ENCODE measurements at regions not wholly inside any gene's neighbourhood (a gene's known extent, or its start where the extent isn't known, plus 50 kb on each side); places are given as distances from the start of the nearest gene placed in this dataset.

- Histone ChIP-seq H3K4me3 (ENCODE audit: low read depth in 1 of 2, low read length in 2 of 2) (no peak overlapping the region), H3K36me3 (ENCODE audit: insufficient read depth, low read length) (no peaks in the 10 kb centered on the region)
Observed at GRCh38 chr11:70503468-70504221, 105.3 kb downstream of the CTTN start.

GRCh38 chr11:70504246-70505020, 106.1 kb downstream of the CTTN start:
- Histone ChIP-seq H3K27me3 (ENCODE audit: control insufficient read depth in 1 of 2, insufficient read depth in 2 of 2, low read length in 2 of 2) (no peaks in the 10 kb centered on the region), H3K4me3 (ENCODE audit: low read depth in 1 of 2, low read length in 2 of 2) (no peak overlapping the region), H3K36me3 (ENCODE audit: insufficient read depth, low read length) (no peaks in the 10 kb centered on the region), H3K4me1 (ENCODE audit: insufficient read depth, low read length) (no peaks in the 10 kb centered on the region), H3K9ac (ENCODE audit: low read length) (no peak overlapping the region), H3K9me3 (ENCODE audit: low read length) (no peaks in the 10 kb centered on the region), H3K27ac (ENCODE audit: low read depth, low read length) (no peak overlapping the region)

More at GRCh38 chr11:70503468-70504221, 105.3 kb downstream of the CTTN start:
- H3K4me1 ChIP-seq (ENCODE audit: insufficient read depth, low read length): no peaks in the 10 kb centered on the region
- no peaks in the 10 kb centered on the region for H3K27me3 ChIP-seq (ENCODE audit: control insufficient read depth in 1 of 2, insufficient read depth in 2 of 2, low read length in 2 of 2)
- H3K9ac ChIP-seq (ENCODE audit: low read length): no peak overlapping the region
- no peak overlapping the region for H3K27ac ChIP-seq (ENCODE audit: low read depth, low read length)
- no peaks in the 10 kb centered on the region for H3K9me3 ChIP-seq (ENCODE audit: low read length)

DNA sequence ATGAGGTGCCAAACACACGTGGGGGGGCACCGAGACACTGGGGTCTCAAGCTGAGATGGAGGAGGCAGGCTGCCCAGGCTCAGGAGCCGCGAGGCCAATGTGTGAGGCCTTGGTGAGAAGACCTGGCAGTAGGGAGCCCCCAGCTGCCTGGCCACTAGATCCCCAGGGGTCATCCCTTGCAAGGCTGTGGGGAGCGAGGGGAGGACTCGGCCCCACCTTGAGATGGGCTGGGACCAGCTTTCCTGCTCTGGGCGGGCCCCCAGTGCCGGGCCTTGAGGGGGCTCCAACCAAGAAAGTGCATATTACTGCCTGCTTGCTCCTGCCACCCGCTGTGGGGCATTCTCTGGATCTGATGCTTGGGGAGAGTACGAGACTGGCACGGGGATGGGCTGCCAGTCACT, 107.0 kb downstream of the CTTN start:
- Histone ChIP-seq H3K36me3 (ENCODE audit: insufficient read depth, low read length) (no peaks in the 10 kb centered on the region), H3K4me1 (ENCODE audit: insufficient read depth, low read length) (no peaks in the 10 kb centered on the region), H3K9ac (ENCODE audit: low read length) (no peak overlapping the region)

GRCh38 chr11:70505761-70506657, 107.7 kb downstream of the CTTN start:
- Histone ChIP-seq H3K36me3 (ENCODE audit: insufficient read depth, low read length) (no peaks in the 10 kb centered on the region), H3K27me3 (ENCODE audit: control insufficient read depth in 1 of 2, insufficient read depth in 2 of 2, low read length in 2 of 2) (no peaks in the 10 kb centered on the region), H3K4me1 (ENCODE audit: insufficient read depth, low read length) (no peaks in the 10 kb centered on the region), H3K27ac (ENCODE audit: low read depth, low read length) (no peak overlapping the region), H3K4me3 (ENCODE audit: low read depth in 1 of 2, low read length in 2 of 2) (no peak overlapping the region), H3K9ac (ENCODE audit: low read length) (no peak overlapping the region), H3K9me3 (ENCODE audit: low read length) (no peaks in the 10 kb centered on the region)

More for the DNA sequence above, 107.0 kb downstream of the CTTN start:
- Histone ChIP-seq H3K27me3 (ENCODE audit: control insufficient read depth in 1 of 2, insufficient read depth in 2 of 2, low read length in 2 of 2) (no peaks in the 10 kb centered on the region), H3K9me3 (ENCODE audit: low read length) (no peaks in the 10 kb centered on the region), H3K4me3 (ENCODE audit: low read depth in 1 of 2, low read length in 2 of 2) (no peak overlapping the region), H3K27ac (ENCODE audit: low read depth, low read length) (no peak overlapping the region)

DNA sequence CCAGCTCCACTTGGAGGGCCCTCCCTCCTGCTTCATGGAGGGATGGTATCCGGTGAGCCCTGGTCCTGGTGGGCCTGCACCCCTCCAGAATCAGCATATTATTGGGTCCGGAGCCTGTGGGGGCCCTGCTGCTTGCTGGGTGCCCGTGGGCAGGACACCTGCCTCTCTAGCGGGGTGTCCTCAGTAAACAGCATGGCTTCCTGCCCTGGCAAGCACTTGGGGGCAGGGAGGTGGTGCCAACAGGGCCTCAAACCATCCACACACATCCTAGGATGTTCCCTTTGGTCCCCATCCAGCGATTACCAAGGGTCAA, 108.3 kb downstream of the CTTN start:
- Histone ChIP-seq H3K4me1 (ENCODE audit: insufficient read depth, low read length) (no peaks in the 10 kb centered on the region), H3K27me3 (ENCODE audit: control insufficient read depth in 1 of 2, insufficient read depth in 2 of 2, low read length in 2 of 2) (no peaks in the 10 kb centered on the region), H3K27ac (ENCODE audit: low read depth, low read length) (no peak overlapping the region)

DNA sequence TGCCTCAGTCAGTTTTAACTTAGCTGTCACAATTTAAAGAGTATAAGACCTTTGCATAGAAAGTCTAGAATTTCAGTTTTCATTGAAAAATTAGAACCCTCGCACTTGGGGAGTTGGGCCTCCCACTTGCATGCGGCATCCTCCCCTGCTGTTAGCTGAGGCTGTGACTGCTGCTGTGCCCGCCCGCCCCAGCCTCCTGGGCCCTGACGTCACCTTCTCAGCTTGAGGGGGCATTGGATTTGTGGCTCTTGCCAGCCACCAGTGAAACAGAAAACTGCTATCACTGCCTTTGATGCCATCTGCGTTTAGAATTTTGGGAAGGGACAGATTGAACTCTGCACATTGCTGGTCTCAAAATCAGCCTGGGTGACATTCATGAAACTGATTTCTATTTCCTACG, 108.7 kb downstream of the CTTN start:
- no peaks in the 10 kb centered on the region for H3K4me1 ChIP-seq (ENCODE audit: insufficient read depth, low read length)
- H3K4me3 ChIP-seq (ENCODE audit: low read depth in 1 of 2, low read length in 2 of 2): no peak overlapping the region
- H3K27ac ChIP-seq (ENCODE audit: low read depth, low read length): no peak overlapping the region
- H3K9ac ChIP-seq (ENCODE audit: low read length): no peak overlapping the region
- H3K9me3 ChIP-seq (ENCODE audit: low read length): no peaks in the 10 kb centered on the region
- no peaks in the 10 kb centered on the region for H3K27me3 ChIP-seq (ENCODE audit: control insufficient read depth in 1 of 2, insufficient read depth in 2 of 2, low read length in 2 of 2)
- no peaks in the 10 kb centered on the region for H3K36me3 ChIP-seq (ENCODE audit: insufficient read depth, low read length)

More for the DNA sequence above, 108.3 kb downstream of the CTTN start:
- Histone ChIP-seq H3K4me3 (ENCODE audit: low read depth in 1 of 2, low read length in 2 of 2) (no peak overlapping the region), H3K9me3 (ENCODE audit: low read length) (no peaks in the 10 kb centered on the region), H3K36me3 (ENCODE audit: insufficient read depth, low read length) (no peaks in the 10 kb centered on the region), H3K9ac (ENCODE audit: low read length) (no peak overlapping the region)

GRCh38 chr11:70507466-70508230, 109.3 kb downstream of the CTTN start:
- no peaks in the 10 kb centered on the region for H3K4me1 ChIP-seq (ENCODE audit: insufficient read depth, low read length)
- no peak overlapping the region for H3K9ac ChIP-seq (ENCODE audit: low read length)
- H3K27ac ChIP-seq (ENCODE audit: low read depth, low read length): no peak overlapping the region
- peaks cover 2% of the 10 kb centered on the region for H3K9me3 ChIP-seq (ENCODE audit: low read length)
- no peaks in the 10 kb centered on the region for H3K27me3 ChIP-seq (ENCODE audit: control insufficient read depth in 1 of 2, insufficient read depth in 2 of 2, low read length in 2 of 2)
- no peaks in the 10 kb centered on the region for H3K36me3 ChIP-seq (ENCODE audit: insufficient read depth, low read length)
- H3K4me3 ChIP-seq (ENCODE audit: low read depth in 1 of 2, low read length in 2 of 2): no peak overlapping the region

DNA sequence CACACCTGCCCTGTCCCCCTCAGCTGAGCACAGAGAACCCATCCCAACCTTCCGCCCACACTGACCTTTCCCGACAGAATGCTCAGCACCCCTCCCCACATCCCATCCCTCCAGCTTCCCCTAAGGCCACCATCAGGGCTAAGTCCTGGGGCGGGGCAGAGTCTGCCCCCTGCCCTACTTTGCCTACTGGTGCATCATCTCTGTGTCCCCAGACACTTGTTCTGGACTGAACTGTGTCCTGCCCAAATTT, 109.8 kb downstream of the CTTN start:
- no peak overlapping the region for H3K4me3 ChIP-seq (ENCODE audit: low read depth in 1 of 2, low read length in 2 of 2)
- H3K9me3 ChIP-seq (ENCODE audit: low read length): peaks cover 7% of the 10 kb centered on the region
- H3K4me1 ChIP-seq (ENCODE audit: insufficient read depth, low read length): no peaks in the 10 kb centered on the region
- no peaks in the 10 kb centered on the region for H3K36me3 ChIP-seq (ENCODE audit: insufficient read depth, low read length)
- no peak overlapping the region for H3K9ac ChIP-seq (ENCODE audit: low read length)
- H3K27ac ChIP-seq (ENCODE audit: low read depth, low read length): no peak overlapping the region
- H3K27me3 ChIP-seq (ENCODE audit: control insufficient read depth in 1 of 2, insufficient read depth in 2 of 2, low read length in 2 of 2): no peaks in the 10 kb centered on the region

- no peak overlapping the region for H3K9ac ChIP-seq (ENCODE audit: low read length)
- H3K4me3 ChIP-seq (ENCODE audit: low read depth in 1 of 2, low read length in 2 of 2): no peak overlapping the region
- H3K4me1 ChIP-seq (ENCODE audit: insufficient read depth, low read length): no peaks in the 10 kb centered on the region
- H3K27me3 ChIP-seq (ENCODE audit: control insufficient read depth in 1 of 2, insufficient read depth in 2 of 2, low read length in 2 of 2): no peaks in the 10 kb centered on the region
- no peaks in the 10 kb centered on the region for H3K36me3 ChIP-seq (ENCODE audit: insufficient read depth, low read length)
- H3K9me3 ChIP-seq (ENCODE audit: low read length): peaks cover 8% of the 10 kb centered on the region
- H3K27ac ChIP-seq (ENCODE audit: low read depth, low read length): no peak overlapping the region
Observed at GRCh38 chr11:70509476-70509875, 111.1 kb downstream of the CTTN start.

DNA sequence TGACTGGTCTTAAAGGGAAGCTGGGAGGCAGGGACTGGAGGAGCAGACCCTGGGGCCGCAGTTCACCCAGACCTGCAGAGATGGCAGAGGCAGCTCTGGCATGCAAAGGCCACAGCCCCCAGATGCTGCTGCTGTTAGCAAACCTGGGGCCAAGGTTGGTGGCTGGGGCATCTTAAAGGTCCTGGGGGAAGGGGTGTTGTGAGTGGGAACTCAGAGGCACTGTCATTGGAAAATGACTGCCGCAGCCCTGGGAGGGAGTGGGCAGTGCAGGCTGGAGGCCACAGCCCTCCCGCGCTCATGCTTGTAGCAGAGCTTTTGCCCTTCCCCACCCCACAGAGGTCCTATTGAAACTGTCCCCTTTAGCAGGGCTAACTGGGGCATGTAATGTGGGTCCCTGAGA, 111.8 kb downstream of the CTTN start:
- no peak overlapping the region for H3K4me3 ChIP-seq (ENCODE audit: low read depth in 1 of 2, low read length in 2 of 2)
- no peak overlapping the region for H3K27ac ChIP-seq (ENCODE audit: low read depth, low read length)
- H3K4me1 ChIP-seq (ENCODE audit: insufficient read depth, low read length): no peaks in the 10 kb centered on the region
- H3K36me3 ChIP-seq (ENCODE audit: insufficient read depth, low read length): no peaks in the 10 kb centered on the region
- peaks cover 8% of the 10 kb centered on the region for H3K9me3 ChIP-seq (ENCODE audit: low read length)
- no peak overlapping the region for H3K9ac ChIP-seq (ENCODE audit: low read length)
- H3K27me3 ChIP-seq (ENCODE audit: control insufficient read depth in 1 of 2, insufficient read depth in 2 of 2, low read length in 2 of 2): no peaks in the 10 kb centered on the region

- Histone ChIP-seq H3K27ac (ENCODE audit: low read depth, low read length) (no peak overlapping the region), H3K9ac (ENCODE audit: low read length) (no peak overlapping the region), H3K9me3 (ENCODE audit: low read length) (peaks cover 8% of the 10 kb centered on the region), H3K4me1 (ENCODE audit: insufficient read depth, low read length) (no peaks in the 10 kb centered on the region), H3K27me3 (ENCODE audit: control insufficient read depth in 1 of 2, insufficient read depth in 2 of 2, low read length in 2 of 2) (no peaks in the 10 kb centered on the region), H3K4me3 (ENCODE audit: low read depth in 1 of 2, low read length in 2 of 2) (no peak overlapping the region), H3K36me3 (ENCODE audit: insufficient read depth, low read length) (no peaks in the 10 kb centered on the region)
Observed at GRCh38 chr11:70510571-70510970, 112.2 kb downstream of the CTTN start.

All from muscle layer of colon (tissue), 2 donors.